HFFc6 (cell line): ENCODE measurements at regions not wholly inside any gene's neighbourhood (a gene's known extent, or its start where the extent isn't known, plus 50 kb on each side); places are given as distances from the start of the nearest gene placed in this dataset.

Source experiments
- DNase-seq: peaks from one replicate; pipeline ENCODE4 v3.0.0-alpha.2; 2018
- H3K27ac Mint-ChIP-seq: 2 replicates; pipeline ENCODE4 v1.8.0; 2020; ENCODE audit warnings: mild to moderate bottlenecking, mixed read lengths
- H3K27me3 Mint-ChIP-seq: 2 replicates; pipeline ENCODE4 v1.8.0; 2021; ENCODE audit warnings: mild to moderate bottlenecking, moderate library complexity, mixed read lengths; ENCODE audit not compliant: insufficient read depth
- H3K36me3 Mint-ChIP-seq: 2 replicates; pipeline ENCODE4 v1.8.0; 2021; ENCODE audit warnings: low read depth, mixed read lengths
- H3K4me1 Mint-ChIP-seq: 2 replicates; pipeline ENCODE4 v1.8.0; 2020; ENCODE audit warnings: low read depth, mixed read lengths
- H3K4me3 Mint-ChIP-seq: 2 replicates; pipeline ENCODE4 v1.8.0; 2020; ENCODE audit warnings: mild to moderate bottlenecking, moderate library complexity, mixed read lengths
- H3K9me3 Mint-ChIP-seq: 2 replicates; pipeline ENCODE4 v1.8.0; 2020; ENCODE audit warnings: mild to moderate bottlenecking, mixed read lengths
- TF ChIP-seq, protein P1 (sequence below): fragments of 200-600 bp; sonication (generic); IDR thresholded peaks from 2 replicates; pipeline ENCODE4 v1.5.0; 2021; ENCODE audit warnings: antibody characterized with exemption, mild to moderate bottlenecking

DNA sequence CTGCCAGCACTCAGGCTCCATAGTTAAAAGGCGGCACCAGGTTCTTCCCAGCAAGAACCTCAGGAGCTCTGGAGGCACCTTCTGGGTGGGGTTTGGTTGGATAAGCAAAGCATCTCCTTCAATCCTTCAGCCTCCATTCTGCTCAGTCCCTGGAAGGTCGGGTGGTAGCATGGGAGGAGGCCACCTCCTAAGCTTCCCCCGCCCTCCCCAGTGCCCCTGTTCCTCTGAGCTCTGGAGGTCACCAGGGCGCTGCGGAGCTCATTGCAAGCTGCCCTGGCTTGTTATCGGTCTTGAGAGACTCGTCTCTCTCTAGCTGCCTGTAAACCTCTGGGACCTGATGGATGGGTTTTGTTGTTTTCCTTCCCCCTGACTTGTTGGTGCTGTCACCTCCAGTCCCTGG, 124.8 kb downstream of the RPLP1 start:
- no peaks in the 10 kb centered on the region for H3K9me3 Mint-ChIP-seq

DNA sequence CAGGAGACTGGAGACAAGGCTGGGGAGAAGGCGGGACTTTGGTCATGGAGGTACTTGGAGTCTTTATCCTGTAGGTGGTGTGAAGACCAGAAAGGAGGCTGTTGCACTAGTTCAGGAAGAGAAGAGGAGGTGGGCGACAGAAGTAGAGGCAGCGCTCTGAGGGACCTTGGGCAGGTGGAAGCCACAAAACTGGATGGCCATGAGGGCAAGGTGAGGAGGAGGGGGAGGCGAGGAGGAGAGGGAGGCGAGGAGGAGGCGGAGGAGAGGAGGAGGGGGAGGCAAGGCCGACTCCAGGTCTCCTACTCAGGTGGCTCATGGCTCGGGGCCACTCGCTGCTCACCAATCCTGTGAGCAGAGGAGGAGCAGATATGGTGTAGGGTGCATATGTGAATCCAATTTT, 125.6 kb downstream of the RPLP1 start:
- Mint-ChIP-seq H3K9me3 (no peaks in the 10 kb centered on the region), H3K4me3 (no peak overlapping the region), H3K27ac (no peak overlapping the region), H3K4me1 (peaks cover 5% of the 10 kb centered on the region; the same call in 1 of the 2 replicates), H3K27me3 (peaks cover 33% of the 10 kb centered on the region), H3K36me3 (no peaks in the 10 kb centered on the region)
- TF ChIP-seq, protein P1, sequence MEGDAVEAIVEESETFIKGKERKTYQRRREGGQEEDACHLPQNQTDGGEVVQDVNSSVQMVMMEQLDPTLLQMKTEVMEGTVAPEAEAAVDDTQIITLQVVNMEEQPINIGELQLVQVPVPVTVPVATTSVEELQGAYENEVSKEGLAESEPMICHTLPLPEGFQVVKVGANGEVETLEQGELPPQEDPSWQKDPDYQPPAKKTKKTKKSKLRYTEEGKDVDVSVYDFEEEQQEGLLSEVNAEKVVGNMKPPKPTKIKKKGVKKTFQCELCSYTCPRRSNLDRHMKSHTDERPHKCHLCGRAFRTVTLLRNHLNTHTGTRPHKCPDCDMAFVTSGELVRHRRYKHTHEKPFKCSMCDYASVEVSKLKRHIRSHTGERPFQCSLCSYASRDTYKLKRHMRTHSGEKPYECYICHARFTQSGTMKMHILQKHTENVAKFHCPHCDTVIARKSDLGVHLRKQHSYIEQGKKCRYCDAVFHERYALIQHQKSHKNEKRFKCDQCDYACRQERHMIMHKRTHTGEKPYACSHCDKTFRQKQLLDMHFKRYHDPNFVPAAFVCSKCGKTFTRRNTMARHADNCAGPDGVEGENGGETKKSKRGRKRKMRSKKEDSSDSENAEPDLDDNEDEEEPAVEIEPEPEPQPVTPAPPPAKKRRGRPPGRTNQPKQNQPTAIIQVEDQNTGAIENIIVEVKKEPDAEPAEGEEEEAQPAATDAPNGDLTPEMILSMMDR, result no peak
- no peak for DNase-seq

More for the DNA sequence above, 124.8 kb downstream of the RPLP1 start:
- no peak for DNase-seq
- Mint-ChIP-seq H3K4me1 (peaks cover 5% of the 10 kb centered on the region; the same call in 1 of the 2 replicates), H3K27ac (no peak overlapping the region), H3K36me3 (no peaks in the 10 kb centered on the region), H3K27me3 (peaks cover 37% of the 10 kb centered on the region), H3K4me3 (no peak overlapping the region)
- TF ChIP-seq, protein P1, result no peak

DNA sequence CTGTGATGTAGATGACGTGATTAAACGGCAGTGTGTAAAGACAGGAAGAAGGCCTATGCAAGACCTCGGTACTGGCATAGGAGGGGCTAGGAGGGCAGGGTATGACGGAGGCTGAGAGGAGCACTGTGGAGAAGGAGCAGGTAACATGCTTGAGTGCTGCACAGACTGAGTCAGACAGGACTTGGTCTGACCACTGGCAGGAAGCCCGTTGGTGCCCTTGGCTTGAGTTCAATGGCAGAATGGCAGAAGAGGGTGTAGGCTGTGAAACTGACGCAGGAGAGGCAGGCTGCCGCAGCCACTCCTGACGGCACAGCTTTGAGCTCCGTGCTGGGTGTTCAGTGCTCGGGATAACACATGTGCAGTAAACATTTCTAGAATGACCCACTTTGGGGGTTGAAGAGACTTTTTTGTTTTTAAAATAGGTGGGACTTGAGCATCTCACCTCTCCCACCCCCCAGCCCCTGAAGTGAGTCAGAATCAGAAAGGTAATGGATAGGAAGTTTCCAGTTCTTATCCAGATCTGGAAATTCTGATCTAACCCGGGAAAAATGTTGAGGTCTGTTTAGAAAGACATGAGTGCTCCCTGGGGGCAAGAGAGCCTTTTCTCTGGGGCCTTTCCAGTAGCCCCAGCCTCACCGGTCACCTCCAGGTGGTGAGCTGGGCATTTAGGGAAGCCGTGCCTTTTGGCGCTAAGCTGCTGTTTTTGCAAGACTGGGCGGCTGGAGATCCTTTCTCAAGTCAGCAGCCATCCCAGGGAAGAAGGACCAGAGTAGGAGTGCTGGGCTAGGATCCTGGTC, 126.4 kb downstream of the RPLP1 start:
- no peak for DNase-seq
- H3K4me3 Mint-ChIP-seq, result no peak overlapping the region
- H3K9me3 Mint-ChIP-seq, result no peaks in the 10 kb centered on the region
- peaks cover 29% of the 10 kb centered on the region for H3K27me3 Mint-ChIP-seq
- H3K4me1 Mint-ChIP-seq, result peaks cover 2% of the 10 kb centered on the region; the same call in 1 of the 2 replicates
- no peak overlapping the region for H3K27ac Mint-ChIP-seq
- no peaks in the 10 kb centered on the region for H3K36me3 Mint-ChIP-seq
- TF ChIP-seq, protein P1, result no peak

DNA sequence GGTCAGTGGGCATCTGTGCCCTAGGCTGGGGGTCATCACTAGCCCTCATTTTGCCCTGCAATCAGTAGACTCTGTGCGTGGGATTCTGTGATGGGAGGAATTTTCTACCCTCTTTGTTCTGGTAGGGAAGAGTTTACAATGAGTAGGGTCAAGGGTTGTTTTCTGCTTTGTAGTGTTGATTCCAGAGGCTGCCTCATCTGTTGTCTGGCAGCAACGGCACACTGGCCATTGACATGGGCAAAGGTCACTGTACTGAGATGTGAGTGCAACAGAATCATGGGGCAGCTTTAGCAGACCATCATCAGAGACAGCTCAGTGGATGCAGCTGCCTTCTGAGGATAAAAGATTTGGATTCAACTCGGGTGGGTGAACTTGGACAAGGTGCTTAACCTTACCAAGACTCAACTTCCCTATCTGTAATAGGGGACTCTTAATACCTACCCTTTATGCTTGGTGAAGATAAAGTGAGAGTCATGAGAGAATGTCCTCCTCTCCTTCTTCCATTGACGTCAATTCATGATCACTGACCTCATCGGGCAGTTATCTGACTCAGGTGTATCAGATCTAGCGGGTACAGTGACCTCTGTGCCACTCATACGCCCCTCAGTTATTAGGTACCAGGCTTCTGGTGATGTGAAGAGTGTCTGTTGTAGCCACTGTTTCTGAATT, 127.5 kb downstream of the RPLP1 start:
- Mint-ChIP-seq H3K36me3 (no peaks in the 10 kb centered on the region), H3K4me3 (no peak overlapping the region), H3K4me1 (no peaks in the 10 kb centered on the region), H3K27ac (no peak overlapping the region), H3K9me3 (no peaks in the 10 kb centered on the region), H3K27me3 (peaks cover 34% of the 10 kb centered on the region)
- TF ChIP-seq, protein P1, result no peak
- no peak for DNase-seq

DNA sequence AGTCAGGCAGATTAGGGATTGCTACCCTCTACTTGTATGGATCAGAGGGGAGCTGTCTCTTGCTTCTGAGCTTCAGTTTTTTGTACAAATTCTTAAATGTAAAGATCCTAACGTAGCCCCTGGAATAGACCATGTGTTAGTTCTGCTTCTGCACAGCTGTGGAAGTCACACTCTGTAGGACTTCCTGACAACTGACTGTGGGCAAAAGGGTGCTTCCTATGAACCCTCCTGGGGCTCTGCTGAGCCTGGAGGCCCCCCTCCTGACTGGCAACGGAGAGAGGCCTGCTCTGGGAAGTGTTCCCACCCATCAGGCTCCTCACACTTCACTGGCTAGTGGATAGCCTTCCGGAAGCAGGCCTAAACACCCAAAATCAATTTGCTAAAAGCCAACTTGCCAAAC, 131.0 kb downstream of the RPLP1 start:
- no peak overlapping the region for H3K4me3 Mint-ChIP-seq
- H3K27ac Mint-ChIP-seq, result no peak overlapping the region
- no peaks in the 10 kb centered on the region for H3K36me3 Mint-ChIP-seq
- no peak for DNase-seq
- H3K4me1 Mint-ChIP-seq, result no peaks in the 10 kb centered on the region
- TF ChIP-seq, protein P1, result no peak
- peaks cover 40% of the 10 kb centered on the region for H3K27me3 Mint-ChIP-seq
- H3K9me3 Mint-ChIP-seq, result no peaks in the 10 kb centered on the region
